ENCODE measurements at regions not wholly inside any gene's neighbourhood (a gene's known extent, or its start where the extent isn't known, plus 50 kb on each side); places are given as distances from the start of the nearest gene placed in this dataset.

GRCh38 chr2:187055463-187055862 is 206.5 kb upstream of the ZSWIM2 start:
- H3K27me3 ChIP-seq (ENCODE audit: insufficient read depth, poor library complexity, severe bottlenecking) = no peaks in the 10 kb centered on the region
- no peak overlapping the region for H3K4me3 ChIP-seq (replicated peaks; ENCODE audit: insufficient read depth, low read length)
- DNase-seq (ENCODE audit: low read depth in 1 of 2, low spot score in 1 of 2) = peak; percentile 6 to 43
- no peak overlapping the region for H3K27ac ChIP-seq (replicated peaks)
- no peak for TF ChIP-seq CTCF (IDR thresholded peaks at IDR 0.05; ENCODE audit: insufficient read depth, low read length)
- TF ChIP-seq SPI1 (IDR thresholded peaks at IDR 0.05; ENCODE audit: borderline replicate concordance, low read depth) = no peak
- no peak for TF ChIP-seq REST (IDR thresholded peaks at IDR 0.05; ENCODE audit: insufficient replicate concordance, low read depth)
- no peak for TF ChIP-seq GABPA (IDR thresholded peaks at IDR 0.05; ENCODE audit: low read depth)
- TF ChIP-seq POLR2AphosphoS5 (IDR thresholded peaks at IDR 0.05; ENCODE audit: low read depth) = no peak

GRCh38 chr2:187054501-187055319 is 205.7 kb upstream of the ZSWIM2 start:
- H3K27me3 ChIP-seq (ENCODE audit: insufficient read depth, poor library complexity, severe bottlenecking) = no peaks in the 10 kb centered on the region
- TF ChIP-seq CTCF (IDR thresholded peaks at IDR 0.05; ENCODE audit: insufficient read depth, low read length) (no peak), POLR2AphosphoS5 (IDR thresholded peaks at IDR 0.05; ENCODE audit: low read depth) (no peak), GABPA (IDR thresholded peaks at IDR 0.05; ENCODE audit: low read depth) (no peak), SPI1 (IDR thresholded peaks at IDR 0.05; ENCODE audit: borderline replicate concordance, low read depth) (no peak), REST (IDR thresholded peaks at IDR 0.05; ENCODE audit: insufficient replicate concordance, low read depth) (no peak)
- no peak for DNase-seq (ENCODE audit: low read depth in 1 of 2, low spot score in 1 of 2)
- H3K27ac ChIP-seq (replicated peaks) = no peak overlapping the region
- no peak overlapping the region for H3K4me3 ChIP-seq (replicated peaks; ENCODE audit: insufficient read depth, low read length)

- no peak for DNase-seq (ENCODE audit: low read depth in 1 of 2, low spot score in 1 of 2)
- no peak overlapping the region for H3K27ac ChIP-seq (replicated peaks)
- no peaks in the 10 kb centered on the region for H3K27me3 ChIP-seq (ENCODE audit: insufficient read depth, poor library complexity, severe bottlenecking)
- no peak overlapping the region for H3K4me3 ChIP-seq (replicated peaks; ENCODE audit: insufficient read depth, low read length)
- TF ChIP-seq CTCF (IDR thresholded peaks at IDR 0.05; ENCODE audit: insufficient read depth, low read length) (no peak), GABPA (IDR thresholded peaks at IDR 0.05; ENCODE audit: low read depth) (no peak), SPI1 (IDR thresholded peaks at IDR 0.05; ENCODE audit: borderline replicate concordance, low read depth) (no peak), REST (IDR thresholded peaks at IDR 0.05; ENCODE audit: insufficient replicate concordance, low read depth) (no peak), POLR2AphosphoS5 (IDR thresholded peaks at IDR 0.05; ENCODE audit: low read depth) (no peak)
Observed at GRCh38 chr2:187051350-187051749, 202.4 kb upstream of the ZSWIM2 start.
